RWPE1 (cell line): ENCODE measurements at regions not wholly inside any gene's neighbourhood (a gene's known extent, or its start where the extent isn't known, plus 50 kb on each side); places are given as distances from the start of the nearest gene placed in this dataset.
"Not testable (repeated sequence)": the region's sequence is repeated elsewhere in the genome, so short reads cannot be mapped to it uniquely, and the experiment has no call there.

Source experiments
- CTCF ChIA-PET: fragments of 350-600 bp; sonication (Branson Sonifier 250); formaldehyde crosslinking; extraction: SDS; loops from one replicate; lab custom pipeline; 2021; lab: Yijun Ruan, JAX
- POLR2A ChIA-PET: fragments of 400-600 bp; formaldehyde crosslinking; extraction: SDS; loops from one replicate; lab custom pipeline; 2020; ENCODE audit warnings: antibody characterized with exemption; ENCODE audit not compliant: low non-redundant PET; lab: Yijun Ruan, JAX
- DNase-seq: peaks from one replicate; pipeline ENCODE4 v3.0.0; 2012; ENCODE audit warnings: low spot score
- H3K27ac ChIP-seq: fragments of 450-650 bp; 2 replicates; pipeline ENCODE4 v1.5.1; 2017
- CTCF ChIP-seq: fragments of 450-650 bp; conservative IDR thresholded peaks from 2 replicates; pipeline ENCODE4 v1.5.1; 2017; ENCODE audit warnings: low read depth, mild to moderate bottlenecking

- no peak overlapping the region for H3K27ac ChIP-seq
- DNase-seq, result no peak
- no peak for TF ChIP-seq CTCF
- ChIA-PET CTCF (no interaction called here), POLR2A (no interaction called here)
Observed at GRCh38 chr9:7739595-7739994, 60.0 kb downstream of the DMAC1 start.

GRCh38 chr9:7735311-7735710 lies 64.3 kb downstream of the DMAC1 start:
- TF ChIP-seq CTCF, result no peak
- no peak overlapping the region for H3K27ac ChIP-seq
- CTCF ChIA-PET, result interaction anchor here (0.6 to 0.8 kb wide), 2 partner anchors 168 to 1997 kb away, joined by 3 read pairs; no protein-coding TSS in a partner anchor
- POLR2A ChIA-PET, result no interaction called here
- no peak for DNase-seq

GRCh38 chr9:7730164-7730445 lies 69.5 kb downstream of the DMAC1 start:
- CTCF ChIA-PET, result no interaction called here
- POLR2A ChIA-PET, result no interaction called here
- no peak for DNase-seq
- no peak for TF ChIP-seq CTCF
- H3K27ac ChIP-seq, result no peak overlapping the region

- CTCF ChIA-PET, result no interaction called here
- POLR2A ChIA-PET, result no interaction called here
Observed at GRCh38 chr9:7729371-7730163, 70.0 kb downstream of the DMAC1 start.

GRCh38 chr9:7721291-7721690 lies 78.3 kb downstream of the DMAC1 start:
- CTCF ChIA-PET, result no interaction called here
- H3K27ac ChIP-seq, result no peak overlapping the region
- DNase-seq, result no peak
- TF ChIP-seq CTCF, result no peak
- POLR2A ChIA-PET, result no interaction called here

More at GRCh38 chr9:7729371-7730163, 70.0 kb downstream of the DMAC1 start:
- no peak overlapping the region for H3K27ac ChIP-seq
- no peak for TF ChIP-seq CTCF
- no peak for DNase-seq

- POLR2A ChIA-PET, CTCF ChIA-PET, DNase-seq, H3K27ac ChIP-seq: not testable (repeated sequence)
Observed at GRCh38 chr9:7713088-7713487, 86.5 kb downstream of the DMAC1 start.

- TF ChIP-seq CTCF, result no peak
- no peak for DNase-seq
- ChIA-PET POLR2A (no interaction called here), CTCF (no interaction called here)
- no peak overlapping the region for H3K27ac ChIP-seq
Observed at GRCh38 chr9:7710686-7711085, 88.9 kb downstream of the DMAC1 start.
